Hepatocyte (in vitro differentiated cells): ENCODE measurements at regions not wholly inside any gene's neighbourhood (a gene's known extent, or its start where the extent isn't known, plus 50 kb on each side); places are given as distances from the start of the nearest gene placed in this dataset.

Source experiments
- EZH2 ChIP-seq: fragments of 200-600 bp; sonication (generic); IDR thresholded peaks from 2 replicates; pipeline ENCODE4 v1.6.1; 2016; ENCODE audit warnings: antibody characterized with exemption, mild to moderate bottlenecking, borderline replicate concordance
- TF ChIP-seq, protein P1 (sequence below): fragments of 200-600 bp; sonication (generic); IDR thresholded peaks from 2 replicates; pipeline ENCODE4 v1.5.1; 2016; ENCODE audit warnings: antibody characterized with exemption, mild to moderate bottlenecking; ENCODE audit not compliant: poor library complexity

DNA sequence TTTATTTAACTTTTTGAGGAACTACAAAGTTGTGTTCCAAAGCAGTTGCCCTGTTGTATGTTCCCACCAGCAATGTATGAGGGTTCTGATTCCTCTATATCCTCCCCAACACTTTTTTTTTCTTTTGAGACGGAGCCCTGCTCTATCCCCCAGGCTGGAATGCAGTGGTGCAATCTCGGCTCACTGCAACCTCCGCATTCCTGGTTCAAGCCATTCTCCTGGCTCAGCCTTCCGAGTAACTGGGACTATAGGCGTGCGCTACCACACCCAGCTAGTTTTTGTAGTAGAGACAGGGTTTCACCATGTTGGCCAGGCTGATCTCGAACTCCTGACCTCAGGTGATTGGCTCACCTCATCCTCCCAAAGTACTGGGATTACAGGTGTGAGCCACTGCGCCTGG is 60.4 kb upstream of the ENAH start:
- TF ChIP-seq, protein P1, sequence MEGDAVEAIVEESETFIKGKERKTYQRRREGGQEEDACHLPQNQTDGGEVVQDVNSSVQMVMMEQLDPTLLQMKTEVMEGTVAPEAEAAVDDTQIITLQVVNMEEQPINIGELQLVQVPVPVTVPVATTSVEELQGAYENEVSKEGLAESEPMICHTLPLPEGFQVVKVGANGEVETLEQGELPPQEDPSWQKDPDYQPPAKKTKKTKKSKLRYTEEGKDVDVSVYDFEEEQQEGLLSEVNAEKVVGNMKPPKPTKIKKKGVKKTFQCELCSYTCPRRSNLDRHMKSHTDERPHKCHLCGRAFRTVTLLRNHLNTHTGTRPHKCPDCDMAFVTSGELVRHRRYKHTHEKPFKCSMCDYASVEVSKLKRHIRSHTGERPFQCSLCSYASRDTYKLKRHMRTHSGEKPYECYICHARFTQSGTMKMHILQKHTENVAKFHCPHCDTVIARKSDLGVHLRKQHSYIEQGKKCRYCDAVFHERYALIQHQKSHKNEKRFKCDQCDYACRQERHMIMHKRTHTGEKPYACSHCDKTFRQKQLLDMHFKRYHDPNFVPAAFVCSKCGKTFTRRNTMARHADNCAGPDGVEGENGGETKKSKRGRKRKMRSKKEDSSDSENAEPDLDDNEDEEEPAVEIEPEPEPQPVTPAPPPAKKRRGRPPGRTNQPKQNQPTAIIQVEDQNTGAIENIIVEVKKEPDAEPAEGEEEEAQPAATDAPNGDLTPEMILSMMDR, result no peak
- no peak for TF ChIP-seq EZH2
